ENCODE measurements at regions not wholly inside any gene's neighbourhood (a gene's known extent, or its start where the extent isn't known, plus 50 kb on each side); places are given as distances from the start of the nearest gene placed in this dataset.

DNA sequence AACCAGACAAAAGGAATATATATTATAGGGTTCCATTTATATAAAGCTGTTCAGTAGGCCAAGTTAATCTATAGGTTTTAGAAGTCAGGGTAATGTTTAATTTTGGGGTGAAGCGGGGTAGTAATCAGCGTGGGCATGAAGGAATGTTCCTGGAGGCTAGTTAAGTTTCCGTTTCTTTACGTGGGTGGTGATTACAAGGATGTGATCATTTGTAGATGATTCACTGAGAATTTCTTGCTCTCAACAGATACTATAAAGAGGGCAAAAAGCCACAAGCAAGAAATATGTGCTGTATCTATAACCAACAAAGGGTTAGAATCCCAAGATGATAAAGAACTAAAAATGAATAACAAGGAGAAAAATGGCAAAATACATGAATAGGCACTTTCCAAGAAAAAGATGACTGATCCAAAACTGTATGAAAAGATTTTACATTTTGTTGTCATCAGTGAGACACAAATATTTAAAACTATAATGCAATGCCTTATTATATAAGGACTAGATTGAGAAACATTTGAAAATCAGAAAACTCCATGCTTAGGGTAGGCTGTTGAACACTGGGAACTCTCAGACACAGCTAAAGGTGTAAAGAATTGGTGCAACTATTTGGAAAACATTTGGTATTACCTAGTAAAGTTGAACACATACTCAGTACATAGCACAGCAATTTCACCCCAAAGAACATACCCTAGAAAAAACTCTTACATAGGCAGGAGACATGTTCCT, 224.3 kb upstream of the S1PR3 start:
- H3K27me3 Mint-ChIP-seq (ENCODE audit: low read depth in 3 of 3) = peaks cover 0 to 6% (median 4%) of the 10 kb centered on the region in 3 donors
- H3K9ac ChIP-seq (ENCODE audit: insufficient read depth, low read length, poor library complexity, severe bottlenecking) = no peak overlapping the region
- intact Hi-C loops (cut with micrococcal nuclease) = no loop called here
- H3K9me3 Mint-ChIP-seq = peaks cover 0 to 3% (median 0%) of the 10 kb centered on the region in 7 donors
- no peaks in the 10 kb centered on the region for H3K36me3 Mint-ChIP-seq
- no peak overlapping the region for H3K27ac ChIP-seq (ENCODE audit: low read depth in 1 of 2, low read length in 2 of 2)
- no peaks in the 10 kb centered on the region for H3K4me1 ChIP-seq (ENCODE audit: control insufficient read depth in 1 of 2, insufficient read depth in 2 of 2, low read length in 2 of 2)
- H3K36me3 ChIP-seq (replicated peaks in 1 of 2; ENCODE audit: control insufficient read depth in 1 of 2, insufficient read depth in 2 of 2, low read length in 2 of 2) = no peaks in the 10 kb centered on the region
- DNase-seq = no peak
- no peaks in the 10 kb centered on the region for H3K9me3 ChIP-seq (replicated peaks in 1 of 2; ENCODE audit: control insufficient read depth in 1 of 2, insufficient read depth in 1 of 2, low read length in 2 of 2)
- no peaks in the 10 kb centered on the region for H4K20me1 ChIP-seq (ENCODE audit: insufficient read depth, low read length)
- H3K4me3 ChIP-seq (replicated peaks in 1 of 3; ENCODE audit: low read depth in 2 of 3, low read length in 3 of 3) = no peak overlapping the region
- H3K79me2 ChIP-seq (ENCODE audit: insufficient read depth, low read length) = no peaks in the 10 kb centered on the region
- WGBS (ENCODE audit: insufficient coverage) = no CpG with 5 or more reads among the region's 4 CpGs
- H3K4me3 Mint-ChIP-seq = no peak overlapping the region
- no peaks in the 10 kb centered on the region for H3K4me1 Mint-ChIP-seq
- H2AFZ ChIP-seq (ENCODE audit: insufficient read depth, low read depth, low read length, poor library complexity, severe bottlenecking) = no peak overlapping the region
- peaks cover 7 to 15% of the 10 kb centered on the region in 2 donors for H3K27me3 ChIP-seq (ENCODE audit: control insufficient read depth in 2 of 2, insufficient read depth in 2 of 2, low read length in 2 of 2)
- TF ChIP-seq, protein P1, sequence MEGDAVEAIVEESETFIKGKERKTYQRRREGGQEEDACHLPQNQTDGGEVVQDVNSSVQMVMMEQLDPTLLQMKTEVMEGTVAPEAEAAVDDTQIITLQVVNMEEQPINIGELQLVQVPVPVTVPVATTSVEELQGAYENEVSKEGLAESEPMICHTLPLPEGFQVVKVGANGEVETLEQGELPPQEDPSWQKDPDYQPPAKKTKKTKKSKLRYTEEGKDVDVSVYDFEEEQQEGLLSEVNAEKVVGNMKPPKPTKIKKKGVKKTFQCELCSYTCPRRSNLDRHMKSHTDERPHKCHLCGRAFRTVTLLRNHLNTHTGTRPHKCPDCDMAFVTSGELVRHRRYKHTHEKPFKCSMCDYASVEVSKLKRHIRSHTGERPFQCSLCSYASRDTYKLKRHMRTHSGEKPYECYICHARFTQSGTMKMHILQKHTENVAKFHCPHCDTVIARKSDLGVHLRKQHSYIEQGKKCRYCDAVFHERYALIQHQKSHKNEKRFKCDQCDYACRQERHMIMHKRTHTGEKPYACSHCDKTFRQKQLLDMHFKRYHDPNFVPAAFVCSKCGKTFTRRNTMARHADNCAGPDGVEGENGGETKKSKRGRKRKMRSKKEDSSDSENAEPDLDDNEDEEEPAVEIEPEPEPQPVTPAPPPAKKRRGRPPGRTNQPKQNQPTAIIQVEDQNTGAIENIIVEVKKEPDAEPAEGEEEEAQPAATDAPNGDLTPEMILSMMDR (IDR thresholded peaks at IDR 0.05) = no peak
- no peak overlapping the region for H3K27ac Mint-ChIP-seq
- no peak overlapping the region for H3K4me2 ChIP-seq (replicated peaks; ENCODE audit: extremely low read depth, low read length, poor library complexity, severe bottlenecking)

DNA sequence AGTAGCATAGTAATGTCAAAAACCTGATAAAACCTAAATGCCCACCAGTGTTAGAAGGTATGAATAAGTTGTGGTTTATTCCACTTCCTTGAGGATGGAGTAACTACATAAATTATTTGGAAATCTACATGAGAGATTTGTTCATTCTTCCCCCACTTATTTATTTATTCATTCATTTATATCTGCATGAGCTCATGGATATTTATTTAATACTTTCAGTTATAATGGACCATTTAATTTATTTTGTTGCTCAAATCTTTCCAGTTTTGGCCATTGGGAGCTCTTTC, 223.8 kb upstream of the S1PR3 start:
- peaks cover 0 to 3% (median 0%) of the 10 kb centered on the region in 7 donors for H3K9me3 Mint-ChIP-seq
- no peak for DNase-seq
- H3K9ac ChIP-seq (ENCODE audit: insufficient read depth, low read length, poor library complexity, severe bottlenecking) = no peak overlapping the region
- no peak overlapping the region for H3K27ac Mint-ChIP-seq
- intact Hi-C loops (cut with micrococcal nuclease) = no loop called here
- no peaks in the 10 kb centered on the region for H3K4me1 ChIP-seq (ENCODE audit: control insufficient read depth in 1 of 2, insufficient read depth in 2 of 2, low read length in 2 of 2)
- no peak overlapping the region for H3K4me2 ChIP-seq (replicated peaks; ENCODE audit: extremely low read depth, low read length, poor library complexity, severe bottlenecking)
- no peaks in the 10 kb centered on the region for H4K20me1 ChIP-seq (ENCODE audit: insufficient read depth, low read length)
- H3K4me3 Mint-ChIP-seq = no peak overlapping the region
- no peaks in the 10 kb centered on the region for H3K4me1 Mint-ChIP-seq
- no peak overlapping the region for H3K27ac ChIP-seq (ENCODE audit: low read depth in 1 of 2, low read length in 2 of 2)
- H3K36me3 Mint-ChIP-seq = no peaks in the 10 kb centered on the region
- TF ChIP-seq, protein P1 (IDR thresholded peaks at IDR 0.05) = no peak
- H3K4me3 ChIP-seq (replicated peaks in 1 of 3; ENCODE audit: low read depth in 2 of 3, low read length in 3 of 3) = no peak overlapping the region
- peaks cover 7 to 13% of the 10 kb centered on the region in 2 donors for H3K27me3 ChIP-seq (ENCODE audit: control insufficient read depth in 2 of 2, insufficient read depth in 2 of 2, low read length in 2 of 2)
- H3K36me3 ChIP-seq (replicated peaks in 1 of 2; ENCODE audit: control insufficient read depth in 1 of 2, insufficient read depth in 2 of 2, low read length in 2 of 2) = no peaks in the 10 kb centered on the region
- H3K27me3 Mint-ChIP-seq (ENCODE audit: low read depth in 3 of 3) = peaks cover 0 to 6% (median 2%) of the 10 kb centered on the region in 3 donors
- no peaks in the 10 kb centered on the region for H3K79me2 ChIP-seq (ENCODE audit: insufficient read depth, low read length)
- no peaks in the 10 kb centered on the region for H3K9me3 ChIP-seq (replicated peaks in 1 of 2; ENCODE audit: control insufficient read depth in 1 of 2, insufficient read depth in 1 of 2, low read length in 2 of 2)
- no peak overlapping the region for H2AFZ ChIP-seq (ENCODE audit: insufficient read depth, low read depth, low read length, poor library complexity, severe bottlenecking)

Measured in CD14-positive monocyte (primary cell).